ENCODE measurements at regions not wholly inside any gene's neighbourhood (a gene's known extent, or its start where the extent isn't known, plus 50 kb on each side); places are given as distances from the start of the nearest gene placed in this dataset.

DNA sequence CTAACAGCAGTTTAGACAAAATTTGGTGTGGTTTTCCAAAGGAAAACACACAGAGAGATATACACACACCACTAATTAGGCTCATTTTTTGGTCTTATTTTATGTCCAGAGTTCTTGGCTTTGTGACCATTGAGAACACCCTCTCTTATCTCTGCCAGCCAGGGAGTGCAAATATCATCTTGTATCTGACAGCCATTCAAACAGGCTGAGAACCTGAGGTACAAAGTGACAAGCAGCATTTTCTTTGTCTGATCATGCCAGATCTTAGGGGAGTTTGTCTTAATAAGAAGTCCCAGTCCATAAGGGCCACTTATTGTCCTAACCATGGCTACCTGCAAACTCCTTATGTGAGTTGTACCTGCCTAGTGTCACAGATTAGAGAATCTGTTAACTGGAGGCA is 1165.2 kb downstream of the BRINP3 start:
- TF ChIP-seq POLR2A (IDR thresholded peaks at IDR 0.05; ENCODE audit: low read depth, low read length) (no peak), POLR2AphosphoS5 (IDR thresholded peaks at IDR 0.05; ENCODE audit: low read depth, low read length) (no peak), TAF1 (IDR thresholded peaks at IDR 0.05; ENCODE audit: borderline replicate concordance, low read depth, low read length) (no peak)

All from GM12892 (cell line).